G401 (cell line): ENCODE measurements at regions not wholly inside any gene's neighbourhood (a gene's known extent, or its start where the extent isn't known, plus 50 kb on each side); places are given as distances from the start of the nearest gene placed in this dataset.
"Not testable (repeated sequence)": the region's sequence is repeated elsewhere in the genome, so short reads cannot be mapped to it uniquely, and the experiment has no call there.

Experiments used
- DNase-seq: peaks from one replicate; pipeline ENCODE4 v3.0.0-alpha.2; 2015; ENCODE audit warnings: low spot score
- in situ Hi-C: cut with HindIII; loops from 2 replicates; pipeline ENCODE4 v1.10.0; 2016; ENCODE audit warnings: low sequenced_read_pairs, mixed read lengths

DNA sequence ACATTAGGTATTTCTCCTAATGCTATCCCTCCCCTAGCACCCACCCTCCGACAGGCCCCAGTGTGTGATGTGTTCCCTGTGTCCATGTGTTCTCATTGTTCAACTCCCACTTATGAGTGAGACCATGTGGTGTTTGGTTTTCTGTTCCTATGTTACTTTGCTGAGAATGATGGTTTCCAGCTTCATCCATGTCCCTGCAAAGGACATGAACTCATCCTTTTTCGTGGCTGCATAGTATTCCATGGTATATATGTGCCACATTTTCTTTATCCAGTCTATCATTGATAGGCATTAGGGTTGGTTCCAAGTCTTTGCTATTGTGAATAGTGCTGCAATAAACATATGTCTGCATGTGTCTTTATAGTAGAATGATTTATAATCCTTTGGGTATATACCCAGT, 867.5 kb downstream of the TRHDE start:
- DNase-seq, in situ Hi-C loops: not testable (repeated sequence)

DNA sequence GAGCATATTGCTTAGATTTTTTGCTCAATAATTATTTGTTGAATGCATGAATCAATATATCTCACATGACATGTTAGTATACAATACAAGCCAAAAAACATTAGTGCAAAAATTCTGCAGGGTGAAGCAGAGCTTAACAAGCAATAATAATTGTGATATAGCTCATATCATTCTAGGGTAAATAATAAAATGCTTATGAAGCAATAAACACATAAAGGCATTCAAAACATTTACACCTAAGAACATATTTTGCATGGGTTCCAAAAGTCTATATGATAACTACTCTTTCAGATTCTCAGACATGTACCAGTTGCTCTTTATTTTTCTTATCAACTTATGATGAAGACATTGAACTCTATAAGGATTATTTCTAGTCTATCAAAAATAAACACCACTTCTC, 886.2 kb downstream of the TRHDE start:
- DNase-seq = no peak
- in situ Hi-C loops = no loop called here

DNA sequence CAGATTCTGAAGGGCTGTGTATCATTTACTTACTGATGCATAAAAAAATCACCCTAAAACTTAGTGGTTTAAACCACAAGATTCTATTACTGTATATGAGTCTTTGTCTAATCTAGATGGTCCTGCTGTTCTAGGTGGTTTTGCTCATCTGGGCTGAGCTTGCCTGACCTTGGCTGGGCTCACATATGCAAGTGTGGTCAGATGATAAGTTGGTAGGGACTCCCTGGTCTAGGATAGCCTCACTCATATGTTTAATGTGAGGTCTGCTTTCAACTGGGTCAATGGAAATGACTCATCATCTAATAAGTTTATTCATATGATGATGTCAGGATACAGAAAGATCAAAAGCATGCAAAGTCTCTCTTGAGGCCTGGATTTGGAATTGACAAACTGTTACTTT, 887.8 kb downstream of the TRHDE start:
- no peak for DNase-seq
- in situ Hi-C loops = no loop called here

DNA sequence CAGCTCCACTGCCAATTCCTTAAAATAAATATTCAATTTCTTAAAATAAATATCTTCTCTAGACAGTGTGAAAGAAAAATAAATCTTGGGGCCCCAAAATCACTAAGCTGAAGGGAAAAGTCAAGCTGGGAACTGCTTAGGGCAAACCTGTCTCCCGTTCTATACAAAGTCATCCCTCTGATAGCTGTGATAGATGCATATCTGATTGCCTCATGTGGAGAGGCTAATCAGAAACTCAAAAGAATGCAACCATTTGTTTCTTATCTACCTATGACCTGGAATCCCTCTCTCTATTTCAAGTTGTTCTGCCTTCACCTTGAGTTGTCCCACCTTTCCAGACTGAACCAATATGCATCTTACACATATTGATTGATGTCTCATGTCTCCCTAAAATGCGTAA, 889.8 kb downstream of the TRHDE start:
- no peak for DNase-seq
- in situ Hi-C loops = no loop called here

DNA sequence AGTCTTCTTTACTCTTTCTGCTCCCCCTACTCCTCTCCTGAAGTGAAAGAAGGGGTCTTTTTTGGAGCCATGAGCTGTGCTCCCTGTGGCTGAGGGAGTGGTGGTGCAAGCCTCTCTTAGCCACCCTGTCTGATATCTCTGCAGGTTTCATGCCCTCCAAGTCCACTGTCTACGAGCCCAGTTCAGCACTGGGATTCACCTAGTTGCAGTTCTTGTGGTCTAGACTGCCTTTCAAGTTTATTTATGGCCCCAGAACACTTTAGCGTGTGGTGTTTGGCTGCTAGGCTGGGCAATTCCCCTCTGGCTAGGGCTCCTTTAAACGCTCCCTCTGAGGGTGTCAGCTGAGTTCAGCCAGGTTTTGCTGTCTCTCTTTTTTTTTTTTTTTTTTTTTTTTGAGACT, 908.6 kb downstream of the TRHDE start:
- no peak for DNase-seq
- in situ Hi-C loops = no loop called here

DNA sequence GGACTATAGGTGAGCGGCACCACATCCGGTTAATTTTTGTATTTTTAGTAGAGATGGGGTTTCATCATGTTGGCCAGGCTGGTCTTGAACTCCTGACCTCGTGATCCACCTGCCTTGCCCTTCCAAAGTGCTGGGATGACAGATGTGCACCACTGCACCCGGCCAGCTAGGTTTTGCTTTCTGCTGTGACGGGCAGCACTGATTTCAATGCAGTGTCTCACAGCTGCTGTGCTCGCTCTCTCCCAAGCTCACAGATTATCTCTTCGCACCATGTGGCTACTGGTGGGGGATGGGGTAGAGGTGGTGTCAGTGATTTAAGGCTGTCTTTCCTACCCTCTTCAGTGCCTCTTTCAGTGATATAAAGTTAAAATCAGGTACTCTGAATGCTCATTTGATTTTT, 909.1 kb downstream of the TRHDE start:
- DNase-seq = no peak
- in situ Hi-C loops = no loop called here

DNA sequence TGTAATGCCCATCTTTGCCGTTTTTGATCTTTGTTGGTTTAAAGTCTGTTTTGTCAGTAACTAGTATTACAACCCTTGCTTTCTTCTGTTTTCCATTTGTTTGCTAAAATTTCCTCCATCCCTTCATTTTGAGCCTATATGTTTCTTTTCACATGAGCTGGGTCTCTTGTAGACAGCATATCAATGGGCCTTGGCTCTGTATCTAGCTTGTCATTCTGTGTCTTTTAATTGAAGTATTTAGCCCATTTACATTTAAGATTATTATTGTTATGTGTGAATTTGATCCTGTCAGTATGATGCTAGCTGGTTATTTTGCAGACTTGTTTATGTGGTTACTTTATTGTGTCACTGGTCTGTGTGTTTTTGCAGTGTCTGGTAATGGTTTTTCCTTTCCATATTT, 913.2 kb downstream of the TRHDE start:
- in situ Hi-C loops = no loop called here
- DNase-seq = no peak

DNA sequence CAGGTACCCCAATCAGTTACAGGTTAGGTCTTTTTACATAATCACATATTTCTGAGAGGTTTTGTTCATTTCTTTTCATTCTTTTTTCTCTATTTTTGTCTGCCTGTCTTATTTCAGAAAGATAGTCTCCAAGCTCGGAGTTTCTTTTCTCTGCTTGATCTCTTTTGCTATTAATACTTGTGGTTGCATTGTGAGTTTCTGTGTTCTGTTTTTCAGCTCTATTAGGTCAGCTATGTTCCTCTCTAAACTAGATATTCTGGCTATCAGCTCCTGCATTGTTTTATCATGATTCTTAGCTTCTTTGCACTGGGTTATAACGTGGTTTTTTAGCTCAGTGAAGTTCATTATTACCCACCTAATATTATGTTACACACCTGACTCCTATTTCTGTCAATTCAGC, 914.1 kb downstream of the TRHDE start:
- no peak for DNase-seq
- in situ Hi-C loops = no loop called here

DNA sequence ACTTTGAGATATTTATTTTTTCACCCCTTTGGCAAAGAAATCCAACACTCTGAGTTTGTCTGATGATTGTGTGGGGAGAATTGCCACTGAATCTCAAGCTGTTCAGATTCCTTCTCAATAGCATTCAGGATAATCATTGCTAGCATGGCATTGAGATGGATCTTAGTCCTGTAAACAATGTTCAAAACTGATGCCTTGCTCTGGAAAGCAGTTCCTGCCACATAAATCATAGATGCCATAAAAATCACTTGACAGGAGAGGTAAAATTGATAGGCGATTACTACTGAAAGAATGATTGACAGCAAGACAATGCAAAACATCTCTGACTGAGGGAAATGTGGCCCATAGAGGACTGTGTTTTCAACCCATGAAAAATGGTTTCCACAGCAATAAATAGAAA, 915.6 kb downstream of the TRHDE start:
- in situ Hi-C loops = no loop called here

DNA sequence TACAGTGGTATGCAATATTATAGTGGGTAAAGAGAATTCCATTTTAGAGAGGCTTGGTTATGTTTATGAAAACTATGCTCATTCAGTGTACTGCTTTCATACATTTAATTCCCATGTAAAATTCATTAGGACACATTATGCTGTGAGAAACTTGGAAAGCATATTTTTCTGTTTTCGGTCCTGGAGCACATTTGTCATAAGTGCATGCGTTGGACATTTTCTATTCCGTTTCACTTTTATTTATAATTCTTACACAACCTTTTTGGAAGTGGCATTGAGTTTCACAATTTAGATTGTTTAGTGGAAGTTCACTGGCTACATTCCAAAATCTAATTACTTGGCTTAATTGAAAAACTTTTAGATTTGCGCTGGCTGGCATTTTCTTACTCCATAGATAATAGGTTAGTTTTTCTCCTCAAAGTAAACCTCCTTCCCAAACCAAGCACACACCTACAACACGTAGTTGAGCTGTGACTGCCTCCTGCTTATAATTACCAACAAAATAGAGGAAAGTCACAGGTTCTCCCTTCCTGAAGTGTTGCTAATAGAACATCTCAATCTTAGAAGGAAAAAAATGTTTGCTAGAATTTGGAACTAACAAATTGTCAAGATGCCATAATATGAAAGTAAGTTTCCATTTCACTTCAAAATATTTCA, 938.5 kb downstream of the TRHDE start:
- in situ Hi-C loops = no loop called here
- DNase-seq = no peak

More for the DNA sequence above, 915.6 kb downstream of the TRHDE start:
- no peak for DNase-seq

DNA sequence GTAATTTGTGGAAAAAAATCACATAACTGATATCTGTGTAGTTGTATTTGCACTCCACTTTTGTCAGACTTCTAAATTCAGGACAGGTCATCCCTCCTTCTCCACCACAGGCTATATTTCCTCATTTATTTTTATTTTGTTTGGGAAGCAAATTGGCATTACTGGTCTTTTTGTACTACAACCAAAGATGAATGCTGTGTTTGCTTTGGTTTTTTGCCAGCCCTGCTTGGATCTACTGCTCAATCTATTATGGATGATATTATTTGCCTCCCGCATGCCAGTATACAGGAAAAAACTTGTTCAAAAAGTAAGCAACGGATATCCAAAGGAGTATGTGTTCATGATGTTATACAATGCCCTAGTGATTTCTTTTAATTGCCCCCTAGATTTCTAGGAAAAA, 948.8 kb downstream of the TRHDE start:
- no peak for DNase-seq
- in situ Hi-C loops = no loop called here

DNA sequence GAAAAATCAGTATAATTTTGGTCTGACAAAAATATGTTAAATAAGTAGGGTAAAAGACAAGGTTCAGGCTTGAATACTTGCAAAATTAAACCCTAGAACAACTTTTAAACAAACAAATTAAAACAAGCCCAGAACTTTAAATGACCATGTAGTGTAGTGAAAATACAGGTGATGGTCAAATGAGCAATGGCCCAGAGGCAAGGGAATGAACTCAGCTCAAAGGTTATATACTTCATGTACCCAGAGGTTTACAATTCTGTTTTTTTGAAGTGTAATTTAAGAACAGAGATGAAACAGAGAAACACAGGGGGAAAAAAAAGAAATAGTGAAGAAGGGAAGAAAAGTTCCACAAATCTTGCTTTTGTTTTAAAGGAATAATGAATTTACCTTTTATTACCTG, 949.2 kb downstream of the TRHDE start:
- no peak for DNase-seq
- in situ Hi-C loops = no loop called here

DNA sequence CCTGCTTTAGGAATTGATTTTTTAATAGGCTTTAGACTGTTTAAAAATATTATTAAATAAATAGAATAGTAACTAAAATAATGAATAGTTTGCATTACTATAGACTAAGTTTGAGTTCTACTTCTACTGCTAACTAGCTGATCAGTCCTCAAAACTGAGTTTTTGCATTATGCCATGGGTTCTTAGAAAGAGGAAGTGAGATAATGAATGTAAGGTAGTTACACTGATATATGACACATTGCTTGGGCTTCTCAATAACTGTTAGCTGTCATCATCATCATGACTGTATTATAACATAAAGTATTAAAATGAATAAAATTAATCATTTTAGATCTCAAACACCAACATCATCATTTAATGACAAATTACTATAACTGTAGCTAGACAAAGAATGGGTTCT, 949.7 kb downstream of the TRHDE start:
- DNase-seq = no peak
- in situ Hi-C loops = no loop called here

DNA sequence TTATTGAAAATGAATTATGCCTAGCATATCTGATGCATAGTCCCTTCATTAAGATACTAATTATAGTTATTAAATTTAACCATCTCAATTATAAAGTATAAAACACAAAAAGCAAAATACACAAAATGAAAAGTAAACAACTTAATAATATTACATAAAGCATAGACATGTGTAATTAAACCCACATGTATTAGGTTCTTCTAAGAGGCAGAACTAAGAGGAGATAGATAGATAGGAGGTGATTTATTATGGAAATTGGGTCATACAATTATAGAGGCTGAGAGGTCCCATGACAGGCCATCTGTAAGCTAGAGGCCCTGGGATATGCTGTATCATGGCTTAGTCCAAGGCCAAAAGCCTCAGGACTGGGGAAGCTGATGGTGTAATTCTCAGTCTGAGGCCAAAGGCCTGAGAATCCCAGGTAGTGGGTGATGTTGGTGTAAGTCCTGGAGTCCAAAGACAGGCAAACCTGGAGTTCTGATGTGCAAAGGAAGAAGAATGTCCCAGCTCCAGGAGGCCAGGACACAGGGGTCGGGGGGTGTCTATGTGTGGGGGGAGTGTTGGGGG, 953.3 kb downstream of the TRHDE start:
- DNase-seq = no peak
- in situ Hi-C loops = no loop called here

DNA sequence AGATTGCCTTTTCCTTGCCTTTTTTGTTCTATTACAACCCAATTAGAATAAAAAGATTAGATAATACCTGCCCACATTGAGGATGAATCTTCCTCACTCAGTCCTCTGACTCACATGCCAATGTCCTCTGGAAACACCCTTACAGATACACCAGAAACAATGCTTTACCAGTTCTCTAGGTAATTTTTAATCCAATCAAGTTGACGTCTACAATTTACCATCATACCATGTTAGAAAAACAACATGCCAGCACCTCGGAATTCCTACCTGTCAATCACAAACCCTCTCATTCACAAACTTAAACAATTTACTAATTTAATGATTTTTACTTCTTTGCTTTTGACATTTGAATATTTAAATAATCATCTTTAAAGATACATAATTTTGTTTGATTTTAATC, 953.8 kb downstream of the TRHDE start:
- in situ Hi-C loops = no loop called here
- no peak for DNase-seq

DNA sequence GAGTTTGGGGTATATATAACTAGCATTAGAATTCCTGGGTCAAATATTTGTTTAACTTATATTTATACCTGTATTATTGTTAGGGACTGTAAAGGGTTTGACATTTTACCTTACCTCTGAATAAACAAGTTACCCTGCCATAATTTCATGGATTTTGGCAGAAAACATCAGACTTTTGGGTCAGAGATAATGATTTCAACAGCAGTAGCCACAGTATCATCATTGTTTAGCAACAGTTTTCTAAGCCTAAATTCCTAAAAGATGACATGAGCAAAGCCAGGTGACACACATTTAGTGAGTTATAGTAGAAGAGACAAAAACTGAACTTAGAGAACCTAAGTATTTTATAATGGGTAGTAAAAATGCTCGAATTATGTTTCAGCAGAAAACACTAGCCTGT, 954.4 kb downstream of the TRHDE start:
- DNase-seq = no peak
- in situ Hi-C loops = no loop called here

DNA sequence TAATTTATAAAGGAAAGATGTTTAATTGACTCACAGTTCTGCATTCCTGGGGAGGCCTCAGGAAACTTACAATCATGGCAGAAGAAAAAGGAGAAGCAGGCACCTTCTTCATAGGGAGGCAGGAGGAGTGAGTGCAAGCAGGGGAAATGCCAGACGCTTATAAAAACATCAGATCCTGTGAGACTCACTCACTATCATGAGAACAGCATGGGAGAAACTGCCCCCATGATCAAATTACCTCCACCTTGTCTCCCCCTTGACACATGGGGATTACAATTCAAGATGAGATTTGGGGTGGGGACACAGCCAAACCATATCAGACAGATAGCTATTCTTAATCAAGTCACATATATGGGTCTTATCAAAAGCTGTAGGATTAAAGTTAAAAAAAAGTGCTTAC, 956.7 kb downstream of the TRHDE start:
- DNase-seq, in situ Hi-C loops: not testable (repeated sequence)

DNA sequence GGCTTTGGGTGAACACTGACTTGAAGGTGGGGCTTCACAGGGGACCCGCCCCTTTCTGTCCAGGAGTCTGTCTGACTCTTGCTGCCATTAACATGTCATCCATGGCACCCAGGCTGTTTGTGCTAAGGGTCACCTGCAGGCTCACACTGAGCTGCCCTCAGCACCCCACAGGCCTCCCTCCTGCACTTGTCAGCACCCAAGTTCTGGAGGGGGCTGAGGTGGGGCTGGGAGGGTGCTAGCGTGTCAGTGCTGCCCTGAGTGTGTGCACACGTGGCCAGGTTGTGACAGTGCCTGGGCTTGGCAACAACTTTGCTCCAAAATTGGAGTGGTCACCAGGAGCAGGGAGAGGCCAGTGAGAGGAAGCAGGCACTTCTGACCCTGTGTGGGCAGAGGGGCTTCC, 963.2 kb downstream of the TRHDE start:
- in situ Hi-C loops = no loop called here

DNA sequence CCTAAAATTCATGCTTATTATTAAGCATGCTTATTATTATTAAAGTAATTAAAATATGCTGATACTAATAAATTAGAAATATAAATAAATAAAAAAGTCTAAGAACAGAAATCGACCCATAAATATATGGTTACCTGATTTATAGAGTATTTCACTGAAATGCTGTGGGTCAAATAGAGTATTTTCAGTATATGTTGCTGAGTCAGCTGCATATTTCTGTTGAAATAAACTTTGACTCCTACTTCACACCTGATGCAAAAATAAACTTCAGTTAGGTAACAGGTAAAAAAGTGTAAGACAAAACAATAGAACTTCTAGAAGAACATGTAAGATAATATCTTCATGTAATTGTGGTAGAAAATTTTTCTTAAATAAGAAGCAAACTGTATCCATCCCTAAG, 967.9 kb downstream of the TRHDE start:
- DNase-seq = no peak
- in situ Hi-C loops = no loop called here

More for the DNA sequence above, 963.2 kb downstream of the TRHDE start:
- no peak for DNase-seq

DNA sequence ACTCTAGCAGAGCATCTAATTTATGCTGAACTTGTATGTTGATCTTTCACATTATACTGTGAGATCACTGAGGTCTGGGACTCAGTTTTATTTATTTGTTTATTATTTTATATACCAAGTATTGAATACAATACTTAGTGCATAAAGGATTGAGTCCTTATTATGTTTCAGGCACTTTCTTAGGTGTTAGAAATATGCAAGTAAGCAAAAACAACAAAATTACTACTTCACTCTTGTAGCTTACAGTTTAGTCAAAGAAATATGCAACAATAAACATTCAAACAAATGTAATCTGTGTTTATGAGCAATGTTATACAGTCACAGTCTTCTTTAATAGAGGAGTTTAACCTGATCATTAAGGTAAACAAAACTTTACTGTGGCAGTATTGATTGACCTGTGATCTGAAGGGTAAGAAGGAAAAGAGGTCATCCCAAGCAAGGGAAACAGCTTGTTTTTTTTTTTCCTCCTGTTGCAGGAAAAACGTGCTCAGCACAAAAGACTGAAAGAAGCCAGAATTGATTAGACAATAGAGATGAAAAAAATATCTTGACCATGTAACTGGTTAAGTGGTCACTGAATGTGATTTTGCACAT, 990.7 kb downstream of the TRHDE start:
- in situ Hi-C loops = no loop called here
- no peak for DNase-seq

DNA sequence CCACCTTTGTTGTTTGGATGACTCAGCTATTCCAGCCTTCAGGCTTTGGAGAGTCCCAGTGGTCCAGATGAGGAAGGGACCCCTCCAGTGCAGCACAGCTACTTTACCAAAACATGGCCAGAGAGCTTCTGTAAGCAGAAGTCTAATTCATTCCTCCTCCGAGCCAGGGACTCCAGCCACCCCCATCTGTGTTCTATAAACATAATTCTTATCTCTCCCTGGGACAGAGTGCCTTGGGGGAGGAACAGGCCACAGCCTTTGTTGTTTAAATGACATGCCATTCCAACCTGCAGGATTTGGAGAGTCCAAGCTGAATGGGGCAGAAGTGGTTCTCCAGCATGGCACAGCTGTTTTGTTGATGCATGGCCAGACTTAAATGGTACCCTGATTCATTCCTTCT, 994.0 kb downstream of the TRHDE start:
- in situ Hi-C loops = no loop called here
- DNase-seq = no peak
